ENCODE measurements at regions not wholly inside any gene's neighbourhood (a gene's known extent, or its start where the extent isn't known, plus 50 kb on each side); places are given as distances from the start of the nearest gene placed in this dataset.

DNA sequence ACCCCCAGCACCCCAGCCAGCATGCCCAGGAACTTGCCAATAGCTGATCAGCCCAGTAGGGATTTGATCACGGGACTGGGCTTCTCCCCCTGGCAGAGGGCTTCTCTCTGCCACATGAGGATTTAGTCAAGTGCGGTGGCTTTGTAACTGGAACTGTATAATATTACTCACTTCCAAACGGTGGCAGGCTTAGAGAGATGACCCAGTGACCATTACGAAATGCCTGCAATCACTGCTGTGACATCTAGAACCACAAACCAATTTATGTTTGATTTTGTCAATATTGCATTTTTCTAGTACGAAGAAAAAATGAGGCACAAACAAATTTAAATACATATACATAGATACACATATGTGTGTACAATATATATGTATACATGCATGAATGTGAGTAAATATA is 192.1 kb downstream of the ERCC6L2 start:
- H3K4me2 ChIP-seq (ENCODE audit: insufficient read depth, low read length): no peak overlapping the region
- peaks cover 0 to 7% of the 10 kb centered on the region in 2 experiments for H3K27me3 ChIP-seq (ENCODE audit: control insufficient read depth in 2 of 2, insufficient read depth in 2 of 2, low read length in 2 of 2)
- H4K20me1 ChIP-seq (replicated peaks; ENCODE audit: control insufficient read depth, extremely low read depth, insufficient read depth, low read length): no peaks in the 10 kb centered on the region
- no peaks in the 10 kb centered on the region for H3K36me3 ChIP-seq (ENCODE audit: control insufficient read depth in 2 of 2, extremely low read depth in 1 of 2, insufficient read depth in 2 of 2, low read length in 2 of 2)
- H3K27ac ChIP-seq (ENCODE audit: insufficient read depth, low read depth, low read length): no peak overlapping the region
- no TSS peak for BruUV-seq (replicated peaks)
- ChIA-PET CTCF (no interaction called here), POLR2A (no interaction called here)
- DNase-seq (ENCODE audit: low read depth, low spot score) (no peak), FAIRE-seq (no peak)
- no peaks in the 10 kb centered on the region for H3K9me1 ChIP-seq (replicated peaks; ENCODE audit: control insufficient read depth, extremely low read depth, insufficient read depth, low read length)
- TF ChIP-seq, protein P1, sequence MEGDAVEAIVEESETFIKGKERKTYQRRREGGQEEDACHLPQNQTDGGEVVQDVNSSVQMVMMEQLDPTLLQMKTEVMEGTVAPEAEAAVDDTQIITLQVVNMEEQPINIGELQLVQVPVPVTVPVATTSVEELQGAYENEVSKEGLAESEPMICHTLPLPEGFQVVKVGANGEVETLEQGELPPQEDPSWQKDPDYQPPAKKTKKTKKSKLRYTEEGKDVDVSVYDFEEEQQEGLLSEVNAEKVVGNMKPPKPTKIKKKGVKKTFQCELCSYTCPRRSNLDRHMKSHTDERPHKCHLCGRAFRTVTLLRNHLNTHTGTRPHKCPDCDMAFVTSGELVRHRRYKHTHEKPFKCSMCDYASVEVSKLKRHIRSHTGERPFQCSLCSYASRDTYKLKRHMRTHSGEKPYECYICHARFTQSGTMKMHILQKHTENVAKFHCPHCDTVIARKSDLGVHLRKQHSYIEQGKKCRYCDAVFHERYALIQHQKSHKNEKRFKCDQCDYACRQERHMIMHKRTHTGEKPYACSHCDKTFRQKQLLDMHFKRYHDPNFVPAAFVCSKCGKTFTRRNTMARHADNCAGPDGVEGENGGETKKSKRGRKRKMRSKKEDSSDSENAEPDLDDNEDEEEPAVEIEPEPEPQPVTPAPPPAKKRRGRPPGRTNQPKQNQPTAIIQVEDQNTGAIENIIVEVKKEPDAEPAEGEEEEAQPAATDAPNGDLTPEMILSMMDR (IDR thresholded peaks at IDR 0.05; ENCODE audit: extremely low read depth in 1 of 2, insufficient read depth in 1 of 2, low read depth in 1 of 2, low read length in 2 of 2): no peak
- TF ChIP-seq MYC (IDR thresholded peaks at IDR 0.05; ENCODE audit: low read depth, low read length) (no peak), POLR2A (IDR thresholded peaks at IDR 0.05; ENCODE audit: low read depth, low read length) (no peak), GATA2 (IDR thresholded peaks at IDR 0.05; ENCODE audit: insufficient read depth, insufficient read length, low read depth, low read length) (no peak), JUN (IDR thresholded peaks at IDR 0.05; ENCODE audit: borderline replicate concordance, insufficient read depth, insufficient read length, low read depth) (no peak), FOS (IDR thresholded peaks at IDR 0.05; ENCODE audit: borderline replicate concordance, insufficient read depth, low read length) (no peak), POLR2AphosphoS5 (IDR thresholded peaks at IDR 0.05; ENCODE audit: insufficient read depth, low read depth, low read length) (no peak), EZH2 (IDR thresholded peaks at IDR 0.05; ENCODE audit: borderline replicate concordance, low read depth, low read length, severe bottlenecking) (no peak)
- TF ChIP-seq, protein P2, sequence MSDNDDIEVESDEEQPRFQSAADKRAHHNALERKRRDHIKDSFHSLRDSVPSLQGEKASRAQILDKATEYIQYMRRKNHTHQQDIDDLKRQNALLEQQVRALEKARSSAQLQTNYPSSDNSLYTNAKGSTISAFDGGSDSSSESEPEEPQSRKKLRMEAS (IDR thresholded peaks at IDR 0.05; ENCODE audit: insufficient read depth, insufficient read length): no peak
- no peak overlapping the region for H3K4me3 ChIP-seq (replicated peaks in 1 of 3; ENCODE audit: insufficient read depth in 1 of 3, low read depth in 1 of 3, low read length in 3 of 3)
- no peak overlapping the region for H2AFZ ChIP-seq (ENCODE audit: low read depth, low read length)
- no peaks in the 10 kb centered on the region for H3K4me1 ChIP-seq (ENCODE audit: control insufficient read depth, extremely low read depth, insufficient read depth, low read length)
- H3K9me3 ChIP-seq (replicated peaks; ENCODE audit: control insufficient read depth, insufficient read depth, low read length): no peaks in the 10 kb centered on the region
- no peaks in the 10 kb centered on the region for H3K79me2 ChIP-seq (ENCODE audit: control insufficient read depth, insufficient read depth, low read length)
- dilution Hi-C loops (cut with MboI; ENCODE audit: extremely low pct_ligation_motif_present, low sequenced_read_pairs): no loop called here
- no peak overlapping the region for H3K9ac ChIP-seq (replicated peaks; ENCODE audit: extremely low read depth, insufficient read depth, low read length)
- intact Hi-C loops (cut with micrococcal nuclease): no loop called here

All from endothelial cell of umbilical vein (primary cell).